Muscle of leg (tissue), 3 donors: ENCODE measurements at regions not wholly inside any gene's neighbourhood (a gene's known extent, or its start where the extent isn't known, plus 50 kb on each side); places are given as distances from the start of the nearest gene placed in this dataset.

Source experiments
- DNase-seq: peaks from one replicate; pipeline ENCODE4 v3.0.0; 2013
- H3K27ac ChIP-seq: one replicate; pipeline ENCODE4 v1.5.1; 2013; ENCODE audit warnings: mild to moderate bottlenecking, low read length, control low read depth
- H3K27me3 ChIP-seq: one replicate; pipeline ENCODE4 v1.6.1; 2013; ENCODE audit warnings: low read length; ENCODE audit not compliant: control insufficient read depth, insufficient read depth
- H3K36me3 ChIP-seq: one replicate; pipeline ENCODE4 v1.6.1; 2013; ENCODE audit warnings: low read length; ENCODE audit not compliant: control insufficient read depth, insufficient read depth
- H3K4me1 ChIP-seq: one replicate; pipeline ENCODE4 v1.6.1; 2013; ENCODE audit warnings: low read length; ENCODE audit not compliant: control insufficient read depth, insufficient read depth
- H3K4me3 ChIP-seq: one replicate; pipeline ENCODE4 v1.5.1; 2013; ENCODE audit warnings: low read length, control low read depth
- H3K9me3 ChIP-seq: replicated peaks from 2 replicates; pipeline ENCODE4 v1.6.1; 2013; ENCODE audit warnings: low read depth, low read length; ENCODE audit not compliant: control insufficient read depth
- WGBS: methylation state at CpG from one replicate; pipeline ENCODE4 v1.1.5; 2013; ENCODE audit warnings: missing lambda C conversion rate; ENCODE audit not compliant: insufficient coverage; 5-methylcytosine and 5-hydroxymethylcytosine counted together

- Histone ChIP-seq H3K4me3 (no peak overlapping the region), H3K9me3 (peaks cover 3% of the 10 kb centered on the region), H3K27ac (no peak overlapping the region), H3K27me3 (no peaks in the 10 kb centered on the region), H3K36me3 (no peaks in the 10 kb centered on the region), H3K4me1 (no peaks in the 10 kb centered on the region)
- no CpG with 5 or more reads among the region's 1 CpG for WGBS
- no peak for DNase-seq
These were observed 414.0 kb upstream of the FLRT2 start for GRCh38 chr14:85115921-85116320.

- no peaks in the 10 kb centered on the region for H3K9me3 ChIP-seq
- no peaks in the 10 kb centered on the region for H3K36me3 ChIP-seq
- no peaks in the 10 kb centered on the region for H3K4me1 ChIP-seq
- no peak overlapping the region for H3K27ac ChIP-seq
- no peaks in the 10 kb centered on the region for H3K27me3 ChIP-seq
- H3K4me3 ChIP-seq = no peak overlapping the region
- no peak for DNase-seq
- 17% methylated on average over 1 of the region's 5 CpGs for WGBS
These were observed 411.7 kb upstream of the FLRT2 start for GRCh38 chr14:85118274-85118673.

- H3K4me3 ChIP-seq = no peak overlapping the region
- H3K36me3 ChIP-seq = no peaks in the 10 kb centered on the region
- no peaks in the 10 kb centered on the region for H3K27me3 ChIP-seq
- DNase-seq = no peak
- no peaks in the 10 kb centered on the region for H3K9me3 ChIP-seq
- H3K4me1 ChIP-seq = no peaks in the 10 kb centered on the region
- no peak overlapping the region for H3K27ac ChIP-seq
These were observed 407.3 kb upstream of the FLRT2 start for GRCh38 chr14:85122690-85123089.

GRCh38 chr14:85123755-85124154 lies 406.2 kb upstream of the FLRT2 start:
- Histone ChIP-seq H3K4me1 (no peaks in the 10 kb centered on the region), H3K4me3 (no peak overlapping the region), H3K9me3 (no peaks in the 10 kb centered on the region), H3K36me3 (no peaks in the 10 kb centered on the region), H3K27me3 (no peaks in the 10 kb centered on the region), H3K27ac (no peak overlapping the region)
- WGBS = no CpG with 5 or more reads among the region's 2 CpGs
- no peak for DNase-seq

GRCh38 chr14:85124631-85125290 lies 405.2 kb upstream of the FLRT2 start:
- 100% methylated on average over 1 of the region's 3 CpGs for WGBS
- no peak for DNase-seq
- Histone ChIP-seq H3K4me3 (no peak overlapping the region), H3K9me3 (no peaks in the 10 kb centered on the region), H3K27ac (no peak overlapping the region), H3K4me1 (no peaks in the 10 kb centered on the region), H3K27me3 (no peaks in the 10 kb centered on the region), H3K36me3 (no peaks in the 10 kb centered on the region)

GRCh38 chr14:85125291-85125670 lies 404.7 kb upstream of the FLRT2 start:
- Histone ChIP-seq H3K9me3 (no peaks in the 10 kb centered on the region), H3K27me3 (no peaks in the 10 kb centered on the region), H3K4me1 (no peaks in the 10 kb centered on the region), H3K36me3 (no peaks in the 10 kb centered on the region), H3K4me3 (no peak overlapping the region), H3K27ac (no peak overlapping the region)
- WGBS = no CpG with 5 or more reads among the region's 2 CpGs
- DNase-seq = no peak

GRCh38 chr14:85129921-85130320 lies 400.0 kb upstream of the FLRT2 start:
- H3K27ac ChIP-seq = no peak overlapping the region
- peaks cover 4% of the 10 kb centered on the region for H3K9me3 ChIP-seq
- WGBS = no CpG with 5 or more reads among the region's 2 CpGs
- H3K4me3 ChIP-seq = no peak overlapping the region
- peak; percentile 71 for DNase-seq
- no peaks in the 10 kb centered on the region for H3K4me1 ChIP-seq
- no peaks in the 10 kb centered on the region for H3K27me3 ChIP-seq
- H3K36me3 ChIP-seq = no peaks in the 10 kb centered on the region

GRCh38 chr14:85131226-85131922 lies 398.6 kb upstream of the FLRT2 start:
- peaks cover 4% of the 10 kb centered on the region for H3K9me3 ChIP-seq
- no peak overlapping the region for H3K27ac ChIP-seq
- H3K4me3 ChIP-seq = no peak overlapping the region
- no peaks in the 10 kb centered on the region for H3K27me3 ChIP-seq
- H3K4me1 ChIP-seq = no peaks in the 10 kb centered on the region
- no peak for DNase-seq
- no peaks in the 10 kb centered on the region for H3K36me3 ChIP-seq
- 75% methylated on average over 1 of the region's 2 CpGs for WGBS

- no peaks in the 10 kb centered on the region for H3K36me3 ChIP-seq
- no peaks in the 10 kb centered on the region for H3K4me1 ChIP-seq
- no peak overlapping the region for H3K27ac ChIP-seq
- no peaks in the 10 kb centered on the region for H3K9me3 ChIP-seq
- no peaks in the 10 kb centered on the region for H3K27me3 ChIP-seq
- peak; percentile 17 for DNase-seq
- 50% methylated on average over 1 of the region's 1 CpG for WGBS
- H3K4me3 ChIP-seq = no peak overlapping the region
These were observed 387.0 kb upstream of the FLRT2 start for GRCh38 chr14:85142982-85143381.

GRCh38 chr14:85146779-85147178 lies 383.2 kb upstream of the FLRT2 start:
- H3K4me1 ChIP-seq = no peaks in the 10 kb centered on the region
- H3K27ac ChIP-seq = no peak overlapping the region
- WGBS = 50% methylated on average over 1 of the region's 3 CpGs
- H3K9me3 ChIP-seq = no peaks in the 10 kb centered on the region
- no peaks in the 10 kb centered on the region for H3K36me3 ChIP-seq
- DNase-seq = no peak
- H3K27me3 ChIP-seq = no peaks in the 10 kb centered on the region
- no peak overlapping the region for H3K4me3 ChIP-seq
